Endothelial cell of umbilical vein (primary cell): ENCODE measurements at regions not wholly inside any gene's neighbourhood (a gene's known extent, or its start where the extent isn't known, plus 50 kb on each side); places are given as distances from the start of the nearest gene placed in this dataset.

Experiments
- CTCF ChIP-seq, 2 donors: IDR thresholded peaks; 1 replicate in 1 of 2; 2 replicates in 1 of 2; pipeline ENCODE4 v1.5.1; 2011; ENCODE audit warnings: low read length in 2 of 2, mild to moderate bottlenecking in 2 of 2, moderate library complexity in 2 of 2, control low read depth in 1 of 2, inconsistent platforms in 1 of 2, low read depth in 1 of 2; ENCODE audit not compliant: insufficient read depth in 1 of 2; ENCODE audit errors: extremely low read depth in 1 of 2
- EZH2 ChIP-seq: IDR thresholded peaks from 2 replicates; pipeline ENCODE4 v1.6.1; 2012; ENCODE audit warnings: borderline replicate concordance, low read depth, mild to moderate bottlenecking, moderate library complexity, low read length, inconsistent platforms; ENCODE audit not compliant: severe bottlenecking
- FOS ChIP-seq: IDR thresholded peaks from 2 replicates; pipeline ENCODE4 v1.6.1; 2011; ENCODE audit warnings: mild to moderate bottlenecking, low read length, moderate library complexity, borderline replicate concordance; ENCODE audit not compliant: insufficient read depth
- JUN ChIP-seq: IDR thresholded peaks from 2 replicates; pipeline ENCODE4 v1.6.1; 2011; ENCODE audit warnings: borderline replicate concordance, low read depth; ENCODE audit not compliant: insufficient read length, insufficient read depth
- MAX ChIP-seq: IDR thresholded peaks from 2 replicates; pipeline ENCODE4 v1.6.1; 2011; ENCODE audit not compliant: insufficient read depth, insufficient read length
- MYC ChIP-seq: IDR thresholded peaks from one replicate; pipeline ENCODE4 v1.6.1; 2011; ENCODE audit warnings: mild to moderate bottlenecking, low read depth, low read length
- POLR2A ChIP-seq: IDR thresholded peaks from 2 replicates; pipeline ENCODE4 v1.6.1; 2012; ENCODE audit warnings: low read depth, mild to moderate bottlenecking, control low read depth, low read length
- POLR2AphosphoS5 ChIP-seq: IDR thresholded peaks from 2 replicates; pipeline ENCODE4 v1.6.1; 2012; ENCODE audit warnings: low read depth, mild to moderate bottlenecking, control low read depth, low read length, moderate library complexity; ENCODE audit not compliant: insufficient read depth

- TF ChIP-seq MAX = no peak
- TF ChIP-seq POLR2A = no peak
- no peak for TF ChIP-seq CTCF (IDR thresholded peaks at IDR 0.05; ENCODE audit: extremely low read depth in 1 of 2, insufficient read depth in 1 of 2, low read depth in 1 of 2, low read length in 2 of 2)
- TF ChIP-seq EZH2 = no peak
- no peak for TF ChIP-seq POLR2AphosphoS5
- no peak for TF ChIP-seq MYC
- no peak for TF ChIP-seq FOS
- no peak for TF ChIP-seq JUN
Measured at GRCh38 chr9:121563881-121564460, 64.3 kb upstream of the GGTA1 start.
